ENCODE measurements at regions not wholly inside any gene's neighbourhood (a gene's known extent, or its start where the extent isn't known, plus 50 kb on each side); places are given as distances from the start of the nearest gene placed in this dataset.

DNA sequence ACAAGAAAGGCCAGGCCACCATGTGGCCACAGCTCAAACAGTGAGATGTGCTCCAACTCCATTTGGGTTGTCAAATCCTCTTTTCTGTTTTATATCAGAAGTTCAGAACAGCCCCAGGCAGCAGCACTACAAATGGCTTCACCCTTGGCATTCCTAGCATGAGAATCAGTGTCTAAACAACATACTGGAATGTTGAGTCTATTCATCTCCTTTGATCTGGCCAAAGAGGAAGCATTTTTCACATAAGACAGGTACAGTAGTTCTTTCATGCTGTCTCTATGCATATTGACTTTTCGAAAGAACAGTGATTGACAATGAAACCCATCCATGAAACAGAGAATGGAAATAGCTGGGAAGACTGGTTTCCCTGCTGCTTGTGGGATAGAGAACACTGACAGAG lies 289.5 kb downstream of the USP46 start:
- TF ChIP-seq EZH2phosphoT487 (IDR thresholded peaks at IDR 0.05; ENCODE audit: insufficient read depth, low read depth), result no peak
- TF ChIP-seq EZH2 (IDR thresholded peaks at IDR 0.05; ENCODE audit: insufficient read depth, poor library complexity, severe bottlenecking), result no peak

All from GM23248 (cell line).